ENCODE measurements at regions not wholly inside any gene's neighbourhood (a gene's known extent, or its start where the extent isn't known, plus 50 kb on each side); places are given as distances from the start of the nearest gene placed in this dataset.

- TF ChIP-seq ZNF3 (CRISPR knock-in tag; IDR thresholded peaks at IDR 0.05), result no peak
- no peak for TF ChIP-seq EZH2 (IDR thresholded peaks at IDR 0.05; ENCODE audit: borderline replicate concordance, low read depth, low read length)
- no peak for TF ChIP-seq FOXK2 (conservative IDR thresholded peaks at IDR 0.05 in 1 of 2, IDR thresholded peaks at IDR 0.05 in 1 of 2; ENCODE audit: low read depth in 2 of 2)
- TF ChIP-seq EP400 (IDR thresholded peaks at IDR 0.05), result no peak
- no peak for TF ChIP-seq KDM5B (IDR thresholded peaks at IDR 0.05; ENCODE audit: insufficient replicate concordance, low read depth, low read length)
- no peak for TF ChIP-seq NR2F6 (CRISPR knock-in tag; IDR thresholded peaks at IDR 0.05)
- no peak for TF ChIP-seq ZBTB11 (CRISPR knock-in tag; IDR thresholded peaks at IDR 0.05)
- TF ChIP-seq XRCC4 (IDR thresholded peaks at IDR 0.05; ENCODE audit: extremely low read depth, insufficient read depth, insufficient read length), result no peak
- TF ChIP-seq CBX3 (IDR thresholded peaks at IDR 0.05; ENCODE audit: borderline replicate concordance in 1 of 2, low read length in 2 of 2), result no peak
- no peak for TF ChIP-seq GATAD2B (IDR thresholded peaks at IDR 0.05; ENCODE audit: borderline replicate concordance)
- TF ChIP-seq C11orf30 (IDR thresholded peaks at IDR 0.05; ENCODE audit: low read depth), result no peak
- TF ChIP-seq NFE2 (IDR thresholded peaks at IDR 0.05; ENCODE audit: low read depth), result no peak
- TF ChIP-seq SMARCC2 (IDR thresholded peaks at IDR 0.05; ENCODE audit: low read depth), result no peak
- TF ChIP-seq PATZ1 (CRISPR knock-in tag; IDR thresholded peaks at IDR 0.05; ENCODE audit: borderline replicate concordance), result no peak
Measured at GRCh38 chr21:32132409-32132808, 146.4 kb downstream of the MIS18A start (continued).
